H1 (cell line): ENCODE measurements at regions not wholly inside any gene's neighbourhood (a gene's known extent, or its start where the extent isn't known, plus 50 kb on each side); places are given as distances from the start of the nearest gene placed in this dataset.

Experiments
- CTCF ChIP-seq, 3 experiments: IDR thresholded peaks; 1 replicate in 2 of 3; 2 replicates in 1 of 3; pipeline versions ENCODE4 v1.5.1 to v1.6.1; 2011; ENCODE audit warnings: low read length in 3 of 3, mild to moderate bottlenecking in 3 of 3, inconsistent platforms in 2 of 3, low read depth in 1 of 3, moderate library complexity in 1 of 3; ENCODE audit not compliant: insufficient read depth in 1 of 3; ENCODE audit errors: control extremely low read depth in 1 of 3
- GABPA ChIP-seq: IDR thresholded peaks from 2 replicates; pipeline ENCODE4 v1.6.1; 2011; ENCODE audit warnings: mild to moderate bottlenecking, low read length, moderate library complexity, borderline replicate concordance; ENCODE audit not compliant: insufficient read depth
- HDAC2 ChIP-seq, 2 experiments: fragments of 300-600 bp in 1 of 2; sonication (generic) in 1 of 2; IDR thresholded peaks; 2 replicates each; pipeline ENCODE4 v1.6.1; 2011 to 2012; ENCODE audit warnings: low read depth in 2 of 2, low read length in 2 of 2, mild to moderate bottlenecking in 2 of 2, moderate library complexity in 2 of 2, borderline replicate concordance in 1 of 2, inconsistent platforms in 1 of 2
- MAFK ChIP-seq: IDR thresholded peaks from 2 replicates; pipeline ENCODE4 v1.6.1; 2012; ENCODE audit warnings: low read depth, mild to moderate bottlenecking, improper control_type of control experiment, low read length
- NRF1 ChIP-seq: IDR thresholded peaks from 2 replicates; pipeline ENCODE4 v1.6.1; 2011; ENCODE audit warnings: mild to moderate bottlenecking, low read depth, low read length, improper control_type of control experiment
- POLR2A ChIP-seq, 2 experiments: IDR thresholded peaks; 1 replicate in 1 of 2; 2 replicates in 1 of 2; pipeline ENCODE4 v1.6.1; 2011; ENCODE audit warnings: low read depth in 2 of 2, low read length in 2 of 2, mild to moderate bottlenecking in 2 of 2; ENCODE audit errors: control extremely low read depth in 1 of 2
- POLR2AphosphoS5 ChIP-seq: IDR thresholded peaks from 2 replicates; pipeline ENCODE4 v1.6.1; 2011; ENCODE audit warnings: low read depth, low read length
- RAD21 ChIP-seq, 2 experiments: IDR thresholded peaks in 1 of 2; conservative IDR thresholded peaks in 1 of 2; 2 replicates each; pipeline ENCODE4 v1.6.1; 2011; ENCODE audit warnings: low read depth in 2 of 2, low read length in 2 of 2, improper control_type of control experiment in 1 of 2, inconsistent platforms in 1 of 2, mild to moderate bottlenecking in 1 of 2, moderate library complexity in 1 of 2
- RFX5 ChIP-seq: IDR thresholded peaks from 2 replicates; pipeline ENCODE4 v1.6.1; 2011; ENCODE audit warnings: low read depth, low read length, improper control_type of control experiment, borderline replicate concordance
- RXRA ChIP-seq: IDR thresholded peaks from 2 replicates; pipeline ENCODE4 v1.6.1; 2011; ENCODE audit warnings: low read depth, mild to moderate bottlenecking, low read length, moderate library complexity; ENCODE audit not compliant: insufficient read depth
- SAP30 ChIP-seq: fragments of 300-600 bp; sonication (generic); IDR thresholded peaks from 2 replicates; pipeline ENCODE4 v1.7.1; 2012; ENCODE audit warnings: low read length, moderate library complexity, mild to moderate bottlenecking, inconsistent platforms; ENCODE audit not compliant: insufficient read depth, insufficient replicate concordance
- TAF1 ChIP-seq: IDR thresholded peaks from 2 replicates; pipeline ENCODE4 v1.6.1; 2011; ENCODE audit warnings: mild to moderate bottlenecking, low read depth, low read length
- TAF7 ChIP-seq: optimal IDR thresholded peaks from 2 replicates; pipeline ENCODE3; 2011; ENCODE audit warnings: low read depth, mild to moderate bottlenecking, inconsistent platforms, low read length, moderate library complexity, borderline replicate concordance
- YY1 ChIP-seq: IDR thresholded peaks from 2 replicates; pipeline ENCODE4 v1.6.1; 2011; ENCODE audit warnings: low read depth, mild to moderate bottlenecking, low read length

- TF ChIP-seq MAFK (no peak), HDAC2 (IDR thresholded peaks at IDR 0.05; ENCODE audit: borderline replicate concordance in 1 of 2, low read depth in 2 of 2, low read length in 2 of 2) (no peak), POLR2AphosphoS5 (no peak), POLR2A (IDR thresholded peaks at IDR 0.05; ENCODE audit: control extremely low read depth in 1 of 2, low read depth in 2 of 2, low read length in 2 of 2) (no peak), CTCF (IDR thresholded peaks at IDR 0.05; ENCODE audit: control extremely low read depth in 1 of 3, insufficient read depth in 1 of 3, low read depth in 1 of 3, low read length in 3 of 3) (peak in 2 of 3 experiments; percentile 48 to 60; a peak in 2 of 4 replicates), RXRA (no peak), NRF1 (no peak), TAF1 (no peak), RAD21 (IDR thresholded peaks at IDR 0.05 in 1 of 2, conservative IDR thresholded peaks at IDR 0.05 in 1 of 2; ENCODE audit: low read depth in 2 of 2, low read length in 2 of 2) (peak; percentile 78 to 87), GABPA (no peak), SAP30 (no peak), YY1 (no peak), RFX5 (no peak), TAF7 (no peak)
Observed at GRCh38 chrX:120790118-120790517, 85.5 kb downstream of the CT47B1 start.
